Endothelial cell of umbilical vein (primary cell): ENCODE measurements at regions not wholly inside any gene's neighbourhood (a gene's known extent, or its start where the extent isn't known, plus 50 kb on each side); places are given as distances from the start of the nearest gene placed in this dataset.

ENCODE experiments used
- BruUV-seq: library from RNA; stranded (reverse); fragments of 400-500 nt; replicated peaks from 2 replicates; lab custom pipeline; 2021; lab: Mats Ljungman, UMichigan
- CTCF ChIA-PET: fragments of 300-600, 350-600 bp; sonication (Branson Sonifier 250); formaldehyde crosslinking; loops from one replicate; lab custom pipeline; 2021; ENCODE audit warnings: antibody characterized with exemption, inconsistent platforms; lab: Charles Lee
- POLR2A ChIA-PET: fragments of 300-600, 350-600 bp; sonication (Branson Sonifier 250); formaldehyde crosslinking; loops from one replicate; lab custom pipeline; 2021; ENCODE audit warnings: antibody characterized with exemption, inconsistent platforms; lab: Charles Lee
- DNase-seq: peaks from one replicate; pipeline ENCODE4 v3.0.0-alpha.2; 2011; ENCODE audit warnings: low read depth, low spot score
- FAIRE-seq: peaks from 2 replicates; lab custom pipeline; 2011; peaks lifted over from hg19 to GRCh38; lab: Jason Lieb, UNC
- H2AFZ ChIP-seq: 2 replicates; pipeline ENCODE4 v1.6.0; 2012; ENCODE audit warnings: low read depth, low read length, control low read depth, inconsistent platforms
- H3K27ac ChIP-seq: 2 replicates; pipeline ENCODE4 v1.5.1; 2011; ENCODE audit warnings: low read depth, mild to moderate bottlenecking, control low read depth, low read length, moderate library complexity; ENCODE audit not compliant: insufficient read depth
- H3K27me3 ChIP-seq, 2 experiments: 2 replicates each; pipeline versions ENCODE4 v1.6.0 to v1.6.1; 2011; ENCODE audit warnings: low read length in 2 of 2, mixed read lengths in 1 of 2; ENCODE audit not compliant: control insufficient read depth in 2 of 2, insufficient read depth in 2 of 2
- H3K36me3 ChIP-seq, 2 experiments: 2 replicates in 1 of 2; 3 replicates in 1 of 2; pipeline ENCODE4 v1.5.1; 2011; ENCODE audit warnings: low read length in 2 of 2, mild to moderate bottlenecking in 1 of 2, moderate library complexity in 1 of 2; ENCODE audit not compliant: control insufficient read depth in 2 of 2, insufficient read depth in 2 of 2; ENCODE audit errors: extremely low read depth in 1 of 2
- H3K4me1 ChIP-seq: 3 replicates; pipeline ENCODE4 v1.5.1; 2011; ENCODE audit warnings: mild to moderate bottlenecking, low read length; ENCODE audit not compliant: control insufficient read depth, insufficient read depth; ENCODE audit errors: extremely low read depth
- H3K4me2 ChIP-seq: 2 replicates; pipeline ENCODE4 v1.6.1; 2011; ENCODE audit warnings: low read length, control low read depth, mixed read lengths; ENCODE audit not compliant: insufficient read depth
- H3K4me3 ChIP-seq, 3 experiments: fragments of 200-600 bp in 1 of 3; sonication (generic), shearing (Covaris generic) in 1 of 3; replicated peaks in 1 of 3; 2 replicates each; pipeline ENCODE4 v1.5.1; 2011 to 2016; ENCODE audit warnings: control low read depth in 3 of 3, low read length in 3 of 3, mild to moderate bottlenecking in 2 of 3, inconsistent platforms in 1 of 3, low read depth in 1 of 3, moderate library complexity in 1 of 3; ENCODE audit not compliant: insufficient read depth in 1 of 3
- H3K79me2 ChIP-seq: 2 replicates; pipeline ENCODE4 v1.6.0; 2012; ENCODE audit warnings: low read length, inconsistent platforms; ENCODE audit not compliant: control insufficient read depth, insufficient read depth
- H3K9ac ChIP-seq: replicated peaks from 2 replicates; pipeline ENCODE3; 2011; ENCODE audit warnings: low read length, control low read depth; ENCODE audit not compliant: insufficient read depth; ENCODE audit errors: extremely low read depth
- H3K9me1 ChIP-seq: replicated peaks from 3 replicates; pipeline ENCODE4 v1.6.0; 2011; ENCODE audit warnings: mild to moderate bottlenecking, low read length; ENCODE audit not compliant: control insufficient read depth, insufficient read depth; ENCODE audit errors: extremely low read depth
- H3K9me3 ChIP-seq: replicated peaks from 2 replicates; pipeline ENCODE4 v1.5.1; 2012; ENCODE audit warnings: low read length, inconsistent platforms; ENCODE audit not compliant: control insufficient read depth, insufficient read depth
- H4K20me1 ChIP-seq: replicated peaks from 2 replicates; pipeline ENCODE3; 2011; ENCODE audit warnings: mild to moderate bottlenecking, low read length; ENCODE audit not compliant: control insufficient read depth, insufficient read depth; ENCODE audit errors: extremely low read depth
- FOS ChIP-seq: IDR thresholded peaks from 2 replicates; pipeline ENCODE4 v1.6.1; 2011; ENCODE audit warnings: mild to moderate bottlenecking, low read length, moderate library complexity, borderline replicate concordance; ENCODE audit not compliant: insufficient read depth
- GATA2 ChIP-seq: IDR thresholded peaks from 2 replicates; pipeline ENCODE4 v1.7.0; 2011; ENCODE audit warnings: low read depth, mild to moderate bottlenecking, moderate library complexity, mixed read lengths, low read length; ENCODE audit not compliant: insufficient read length, insufficient read depth
- JUN ChIP-seq: IDR thresholded peaks from 2 replicates; pipeline ENCODE4 v1.6.1; 2011; ENCODE audit warnings: borderline replicate concordance, low read depth; ENCODE audit not compliant: insufficient read length, insufficient read depth
- MYC ChIP-seq: IDR thresholded peaks from one replicate; pipeline ENCODE4 v1.6.1; 2011; ENCODE audit warnings: mild to moderate bottlenecking, low read depth, low read length
- POLR2A ChIP-seq: IDR thresholded peaks from 2 replicates; pipeline ENCODE4 v1.6.1; 2012; ENCODE audit warnings: low read depth, mild to moderate bottlenecking, control low read depth, low read length
- POLR2AphosphoS5 ChIP-seq: IDR thresholded peaks from 2 replicates; pipeline ENCODE4 v1.6.1; 2012; ENCODE audit warnings: low read depth, mild to moderate bottlenecking, control low read depth, low read length, moderate library complexity; ENCODE audit not compliant: insufficient read depth
- dilution Hi-C: fragments of 300-500 bp; cut with MboI; formaldehyde crosslinking; loops from one replicate; pipeline ENCODE4 v1.15.0; 2019; ENCODE audit warnings: low sequenced_read_pairs; ENCODE audit not compliant: extremely low pct_ligation_motif_present
- intact Hi-C: fragments of 100-400 bp; cut with micrococcal nuclease; formaldehyde crosslinking; loops from one replicate; pipeline ENCODE4 v1.10.0; 2022
- TF ChIP-seq, protein P1 (sequence below), 2 donors: IDR thresholded peaks; 1 replicate in 1 of 2; 2 replicates in 1 of 2; pipeline ENCODE4 v1.5.1; 2011; ENCODE audit warnings: low read length in 2 of 2, mild to moderate bottlenecking in 2 of 2, moderate library complexity in 2 of 2, control low read depth in 1 of 2, inconsistent platforms in 1 of 2, low read depth in 1 of 2; ENCODE audit not compliant: insufficient read depth in 1 of 2; ENCODE audit errors: extremely low read depth in 1 of 2
- TF ChIP-seq, protein P2 (sequence below): IDR thresholded peaks from 2 replicates; pipeline ENCODE4 v1.6.1; 2011; ENCODE audit not compliant: insufficient read depth, insufficient read length

DNA sequence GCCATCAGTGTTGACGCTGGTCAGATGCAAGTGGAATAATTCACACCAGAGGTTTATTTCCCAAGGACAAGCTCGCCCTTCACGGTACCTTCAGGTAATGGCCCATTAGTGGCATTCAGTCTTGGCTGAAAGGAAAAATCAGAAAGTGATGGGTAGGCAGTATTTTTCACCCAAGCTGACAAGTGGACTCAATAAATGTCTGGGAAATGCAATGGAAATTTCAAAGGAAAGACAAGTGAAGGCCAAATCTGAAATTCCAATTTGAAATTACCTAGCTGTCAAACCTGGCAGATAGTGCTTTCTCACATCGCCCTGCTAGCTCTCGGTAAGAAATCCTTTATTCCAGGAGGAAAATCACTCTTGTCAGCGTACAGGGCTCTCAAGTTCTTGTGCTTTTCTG, 413.5 kb downstream of the OCA2 start:
- Histone ChIP-seq H2AFZ (no peak overlapping the region), H3K4me2 (no peak overlapping the region), H3K9ac (no peak overlapping the region), H4K20me1 (no peaks in the 10 kb centered on the region), H3K79me2 (no peaks in the 10 kb centered on the region), H3K27me3 (no peaks in the 10 kb centered on the region), H3K9me1 (no peaks in the 10 kb centered on the region), H3K36me3 (no peaks in the 10 kb centered on the region), H3K27ac (no peak overlapping the region), H3K9me3 (peaks cover 3% of the 10 kb centered on the region), H3K4me3 (no peak overlapping the region), H3K4me1 (no peaks in the 10 kb centered on the region)
- intact Hi-C loops, result no loop called here
- TF ChIP-seq, protein P1, sequence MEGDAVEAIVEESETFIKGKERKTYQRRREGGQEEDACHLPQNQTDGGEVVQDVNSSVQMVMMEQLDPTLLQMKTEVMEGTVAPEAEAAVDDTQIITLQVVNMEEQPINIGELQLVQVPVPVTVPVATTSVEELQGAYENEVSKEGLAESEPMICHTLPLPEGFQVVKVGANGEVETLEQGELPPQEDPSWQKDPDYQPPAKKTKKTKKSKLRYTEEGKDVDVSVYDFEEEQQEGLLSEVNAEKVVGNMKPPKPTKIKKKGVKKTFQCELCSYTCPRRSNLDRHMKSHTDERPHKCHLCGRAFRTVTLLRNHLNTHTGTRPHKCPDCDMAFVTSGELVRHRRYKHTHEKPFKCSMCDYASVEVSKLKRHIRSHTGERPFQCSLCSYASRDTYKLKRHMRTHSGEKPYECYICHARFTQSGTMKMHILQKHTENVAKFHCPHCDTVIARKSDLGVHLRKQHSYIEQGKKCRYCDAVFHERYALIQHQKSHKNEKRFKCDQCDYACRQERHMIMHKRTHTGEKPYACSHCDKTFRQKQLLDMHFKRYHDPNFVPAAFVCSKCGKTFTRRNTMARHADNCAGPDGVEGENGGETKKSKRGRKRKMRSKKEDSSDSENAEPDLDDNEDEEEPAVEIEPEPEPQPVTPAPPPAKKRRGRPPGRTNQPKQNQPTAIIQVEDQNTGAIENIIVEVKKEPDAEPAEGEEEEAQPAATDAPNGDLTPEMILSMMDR (IDR thresholded peaks at IDR 0.05; ENCODE audit: extremely low read depth in 1 of 2, insufficient read depth in 1 of 2, low read depth in 1 of 2, low read length in 2 of 2), result no peak
- TF ChIP-seq MYC (no peak), POLR2AphosphoS5 (no peak), FOS (no peak), JUN (no peak), POLR2A (no peak), GATA2 (no peak)
- TF ChIP-seq, protein P2, sequence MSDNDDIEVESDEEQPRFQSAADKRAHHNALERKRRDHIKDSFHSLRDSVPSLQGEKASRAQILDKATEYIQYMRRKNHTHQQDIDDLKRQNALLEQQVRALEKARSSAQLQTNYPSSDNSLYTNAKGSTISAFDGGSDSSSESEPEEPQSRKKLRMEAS, result no peak
- ChIA-PET CTCF (no interaction called here), POLR2A (no interaction called here)
- DNase-seq, result no peak
- BruUV-seq, result no TSS peak
- dilution Hi-C loops, result no loop called here
- no peak for FAIRE-seq
